ENCODE measurements at regions not wholly inside any gene's neighbourhood (a gene's known extent, or its start where the extent isn't known, plus 50 kb on each side); places are given as distances from the start of the nearest gene placed in this dataset.

GRCh38 chr5:17816944-17817343 is 182.7 kb downstream of the TAF11L14 start:
- H3K27me3 Mint-ChIP-seq (ENCODE audit: low read depth): no peaks in the 10 kb centered on the region
- no peaks in the 10 kb centered on the region for H3K4me1 Mint-ChIP-seq (ENCODE audit: low read depth)
- no peaks in the 10 kb centered on the region for H3K36me3 Mint-ChIP-seq (ENCODE audit: low read depth)
- no peak overlapping the region for H3K27ac Mint-ChIP-seq
- H3K4me3 Mint-ChIP-seq: no peak overlapping the region
- H3K9me3 Mint-ChIP-seq: peaks cover 8% of the 10 kb centered on the region
- no peak for DNase-seq (ENCODE audit: low spot score)

- no peak for DNase-seq (ENCODE audit: low spot score)
- peaks cover 8% of the 10 kb centered on the region for H3K9me3 Mint-ChIP-seq
Measured at GRCh38 chr5:17817990-17818389, 183.7 kb downstream of the TAF11L14 start.

GRCh38 chr5:17819783-17820182 is 185.5 kb downstream of the TAF11L14 start:
- H3K27me3 Mint-ChIP-seq (ENCODE audit: low read depth): no peaks in the 10 kb centered on the region
- no peak overlapping the region for H3K27ac Mint-ChIP-seq
- H3K36me3 Mint-ChIP-seq (ENCODE audit: low read depth): no peaks in the 10 kb centered on the region
- H3K4me1 Mint-ChIP-seq (ENCODE audit: low read depth): no peaks in the 10 kb centered on the region
- DNase-seq (ENCODE audit: low spot score): no peak
- peaks cover 24% of the 10 kb centered on the region for H3K9me3 Mint-ChIP-seq
- no peak overlapping the region for H3K4me3 Mint-ChIP-seq

More at GRCh38 chr5:17817990-17818389, 183.7 kb downstream of the TAF11L14 start:
- no peaks in the 10 kb centered on the region for H3K27me3 Mint-ChIP-seq (ENCODE audit: low read depth)
- H3K27ac Mint-ChIP-seq: no peak overlapping the region
- no peaks in the 10 kb centered on the region for H3K36me3 Mint-ChIP-seq (ENCODE audit: low read depth)
- H3K4me1 Mint-ChIP-seq (ENCODE audit: low read depth): no peaks in the 10 kb centered on the region
- H3K4me3 Mint-ChIP-seq: no peak overlapping the region

- no peaks in the 10 kb centered on the region for H3K4me1 Mint-ChIP-seq (ENCODE audit: low read depth)
- no peak for DNase-seq (ENCODE audit: low spot score)
- H3K36me3 Mint-ChIP-seq (ENCODE audit: low read depth): no peaks in the 10 kb centered on the region
- H3K9me3 Mint-ChIP-seq: peaks cover 46% of the 10 kb centered on the region
- no peaks in the 10 kb centered on the region for H3K27me3 Mint-ChIP-seq (ENCODE audit: low read depth)
- no peak overlapping the region for H3K27ac Mint-ChIP-seq
- H3K4me3 Mint-ChIP-seq: no peak overlapping the region
Measured at GRCh38 chr5:17828681-17829080, 194.4 kb downstream of the TAF11L14 start.

GRCh38 chr5:17829456-17829855 is 195.2 kb downstream of the TAF11L14 start:
- Mint-ChIP-seq H3K4me1 (ENCODE audit: low read depth) (no peaks in the 10 kb centered on the region), H3K27me3 (ENCODE audit: low read depth) (no peaks in the 10 kb centered on the region), H3K27ac (no peak overlapping the region), H3K9me3 (peaks cover 40% of the 10 kb centered on the region), H3K4me3 (no peak overlapping the region), H3K36me3 (ENCODE audit: low read depth) (no peaks in the 10 kb centered on the region)
- no peak for DNase-seq (ENCODE audit: low spot score)

- DNase-seq (ENCODE audit: low spot score): no peak
- peaks cover 33% of the 10 kb centered on the region for H3K9me3 Mint-ChIP-seq
- no peaks in the 10 kb centered on the region for H3K36me3 Mint-ChIP-seq (ENCODE audit: low read depth)
- no peaks in the 10 kb centered on the region for H3K27me3 Mint-ChIP-seq (ENCODE audit: low read depth)
- H3K4me1 Mint-ChIP-seq (ENCODE audit: low read depth): no peaks in the 10 kb centered on the region
- H3K4me3 Mint-ChIP-seq: no peak overlapping the region
- no peak overlapping the region for H3K27ac Mint-ChIP-seq
Measured at GRCh38 chr5:17831279-17831678, 197.0 kb downstream of the TAF11L14 start.

GRCh38 chr5:17832949-17833745 is 198.9 kb downstream of the TAF11L14 start:
- no peaks in the 10 kb centered on the region for H3K4me1 Mint-ChIP-seq (ENCODE audit: low read depth)
- peaks cover 37% of the 10 kb centered on the region for H3K9me3 Mint-ChIP-seq
- H3K4me3 Mint-ChIP-seq: no peak overlapping the region
- no peaks in the 10 kb centered on the region for H3K27me3 Mint-ChIP-seq (ENCODE audit: low read depth)
- no peak for DNase-seq (ENCODE audit: low spot score)
- H3K27ac Mint-ChIP-seq: no peak overlapping the region
- no peaks in the 10 kb centered on the region for H3K36me3 Mint-ChIP-seq (ENCODE audit: low read depth)

GRCh38 chr5:17837757-17838156 is 203.5 kb downstream of the TAF11L14 start:
- Mint-ChIP-seq H3K27me3 (ENCODE audit: low read depth) (no peaks in the 10 kb centered on the region), H3K4me3 (no peak overlapping the region), H3K4me1 (ENCODE audit: low read depth) (no peaks in the 10 kb centered on the region), H3K9me3 (peaks cover 34% of the 10 kb centered on the region), H3K27ac (no peak overlapping the region), H3K36me3 (ENCODE audit: low read depth) (no peaks in the 10 kb centered on the region)
- no peak for DNase-seq (ENCODE audit: low spot score)

- Mint-ChIP-seq H3K4me1 (ENCODE audit: low read depth) (no peaks in the 10 kb centered on the region), H3K4me3 (no peak overlapping the region), H3K9me3 (peaks cover 40% of the 10 kb centered on the region), H3K36me3 (ENCODE audit: low read depth) (no peaks in the 10 kb centered on the region), H3K27me3 (ENCODE audit: low read depth) (no peaks in the 10 kb centered on the region), H3K27ac (no peak overlapping the region)
- no peak for DNase-seq (ENCODE audit: low spot score)
Measured at GRCh38 chr5:17838469-17838868, 204.2 kb downstream of the TAF11L14 start.

GRCh38 chr5:17839848-17840247 is 205.6 kb downstream of the TAF11L14 start:
- Mint-ChIP-seq H3K27me3 (ENCODE audit: low read depth) (no peaks in the 10 kb centered on the region), H3K4me1 (ENCODE audit: low read depth) (no peaks in the 10 kb centered on the region), H3K27ac (no peak overlapping the region), H3K36me3 (ENCODE audit: low read depth) (no peaks in the 10 kb centered on the region), H3K4me3 (no peak overlapping the region), H3K9me3 (peaks cover 51% of the 10 kb centered on the region)
- no peak for DNase-seq (ENCODE audit: low spot score)

- Mint-ChIP-seq H3K4me3 (no peak overlapping the region), H3K4me1 (ENCODE audit: low read depth) (no peaks in the 10 kb centered on the region), H3K27me3 (ENCODE audit: low read depth) (no peaks in the 10 kb centered on the region), H3K9me3 (peaks cover 40% of the 10 kb centered on the region), H3K36me3 (ENCODE audit: low read depth) (no peaks in the 10 kb centered on the region), H3K27ac (no peak overlapping the region)
- DNase-seq (ENCODE audit: low spot score): no peak
Measured at GRCh38 chr5:17846496-17846895, 212.2 kb downstream of the TAF11L14 start.

GRCh38 chr5:17847286-17847685 is 213.0 kb downstream of the TAF11L14 start:
- H3K27me3 Mint-ChIP-seq (ENCODE audit: low read depth): no peaks in the 10 kb centered on the region
- H3K36me3 Mint-ChIP-seq (ENCODE audit: low read depth): no peaks in the 10 kb centered on the region
- DNase-seq (ENCODE audit: low spot score): no peak
- H3K4me3 Mint-ChIP-seq: no peak overlapping the region
- H3K4me1 Mint-ChIP-seq (ENCODE audit: low read depth): no peaks in the 10 kb centered on the region
- H3K27ac Mint-ChIP-seq: no peak overlapping the region
- H3K9me3 Mint-ChIP-seq: peaks cover 39% of the 10 kb centered on the region

GRCh38 chr5:17852111-17852510 is 217.9 kb downstream of the TAF11L14 start:
- peaks cover 36% of the 10 kb centered on the region for H3K9me3 Mint-ChIP-seq
- H3K27me3 Mint-ChIP-seq (ENCODE audit: low read depth): no peaks in the 10 kb centered on the region
- no peaks in the 10 kb centered on the region for H3K36me3 Mint-ChIP-seq (ENCODE audit: low read depth)
- DNase-seq (ENCODE audit: low spot score): no peak
- no peak overlapping the region for H3K27ac Mint-ChIP-seq
- H3K4me1 Mint-ChIP-seq (ENCODE audit: low read depth): no peaks in the 10 kb centered on the region
- no peak overlapping the region for H3K4me3 Mint-ChIP-seq

- H3K4me3 Mint-ChIP-seq: no peak overlapping the region
- no peak overlapping the region for H3K27ac Mint-ChIP-seq
- H3K36me3 Mint-ChIP-seq (ENCODE audit: low read depth): no peaks in the 10 kb centered on the region
- no peak for DNase-seq (ENCODE audit: low spot score)
- H3K4me1 Mint-ChIP-seq (ENCODE audit: low read depth): no peaks in the 10 kb centered on the region
- H3K9me3 Mint-ChIP-seq: peaks cover 31% of the 10 kb centered on the region
- no peaks in the 10 kb centered on the region for H3K27me3 Mint-ChIP-seq (ENCODE audit: low read depth)
Measured at GRCh38 chr5:17852740-17853139, 218.5 kb downstream of the TAF11L14 start.

- H3K4me3 Mint-ChIP-seq: no peak overlapping the region
- H3K27ac Mint-ChIP-seq: no peak overlapping the region
Measured at GRCh38 chr5:17854901-17855300, 220.6 kb downstream of the TAF11L14 start.

More at GRCh38 chr5:17854901-17855300, 220.6 kb downstream of the TAF11L14 start:
- no peaks in the 10 kb centered on the region for H3K4me1 Mint-ChIP-seq (ENCODE audit: low read depth)
- no peaks in the 10 kb centered on the region for H3K36me3 Mint-ChIP-seq (ENCODE audit: low read depth)
- no peak for DNase-seq (ENCODE audit: low spot score)
- no peaks in the 10 kb centered on the region for H3K27me3 Mint-ChIP-seq (ENCODE audit: low read depth)
- peaks cover 32% of the 10 kb centered on the region for H3K9me3 Mint-ChIP-seq

Data from T-helper 2 cell treated with Interferon-gamma antibody and Interleukin-4, amounts not matched to agents 5 μg/mL and 100 μg/mL, for 36 hours (primary cell).